ENCODE measurements at regions not wholly inside any gene's neighbourhood (a gene's known extent, or its start where the extent isn't known, plus 50 kb on each side); places are given as distances from the start of the nearest gene placed in this dataset.

DNA sequence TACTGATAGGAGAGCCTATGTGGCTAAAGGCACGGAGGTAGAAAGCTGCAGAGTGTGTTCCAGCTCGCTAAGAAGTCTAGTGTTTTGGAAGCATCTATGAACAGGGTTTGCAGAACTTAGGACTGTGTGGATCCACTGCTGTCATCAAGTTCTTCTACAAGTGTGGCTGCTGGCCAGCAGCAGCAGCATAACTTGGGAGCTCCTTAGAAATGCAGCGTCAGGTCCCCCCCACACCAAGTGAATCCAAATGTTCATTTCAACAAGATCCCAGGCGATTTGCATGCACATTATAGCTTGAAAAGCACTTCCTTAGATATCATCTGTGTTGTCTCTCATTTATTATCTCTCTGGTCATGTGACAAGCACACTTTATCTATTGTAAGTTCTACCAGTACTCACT lies 131.9 kb upstream of the SHISA6 start:
- no peak overlapping the region for H3K4me3 Mint-ChIP-seq
- no peak for DNase-seq (ENCODE audit: low read depth, low spot score)
- H3K27ac Mint-ChIP-seq (ENCODE audit: unreplicated experiment) = no peak overlapping the region
- H3K9me3 Mint-ChIP-seq = peaks cover 3% of the 10 kb centered on the region
- TF ChIP-seq, protein P1, sequence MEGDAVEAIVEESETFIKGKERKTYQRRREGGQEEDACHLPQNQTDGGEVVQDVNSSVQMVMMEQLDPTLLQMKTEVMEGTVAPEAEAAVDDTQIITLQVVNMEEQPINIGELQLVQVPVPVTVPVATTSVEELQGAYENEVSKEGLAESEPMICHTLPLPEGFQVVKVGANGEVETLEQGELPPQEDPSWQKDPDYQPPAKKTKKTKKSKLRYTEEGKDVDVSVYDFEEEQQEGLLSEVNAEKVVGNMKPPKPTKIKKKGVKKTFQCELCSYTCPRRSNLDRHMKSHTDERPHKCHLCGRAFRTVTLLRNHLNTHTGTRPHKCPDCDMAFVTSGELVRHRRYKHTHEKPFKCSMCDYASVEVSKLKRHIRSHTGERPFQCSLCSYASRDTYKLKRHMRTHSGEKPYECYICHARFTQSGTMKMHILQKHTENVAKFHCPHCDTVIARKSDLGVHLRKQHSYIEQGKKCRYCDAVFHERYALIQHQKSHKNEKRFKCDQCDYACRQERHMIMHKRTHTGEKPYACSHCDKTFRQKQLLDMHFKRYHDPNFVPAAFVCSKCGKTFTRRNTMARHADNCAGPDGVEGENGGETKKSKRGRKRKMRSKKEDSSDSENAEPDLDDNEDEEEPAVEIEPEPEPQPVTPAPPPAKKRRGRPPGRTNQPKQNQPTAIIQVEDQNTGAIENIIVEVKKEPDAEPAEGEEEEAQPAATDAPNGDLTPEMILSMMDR (conservative IDR thresholded peaks at IDR 0.05) = no peak
- peaks cover 23% of the 10 kb centered on the region for H3K27me3 Mint-ChIP-seq (ENCODE audit: low read depth)
- H3K36me3 Mint-ChIP-seq (ENCODE audit: low read depth) = no peaks in the 10 kb centered on the region
- H3K4me1 Mint-ChIP-seq = no peaks in the 10 kb centered on the region

DNA sequence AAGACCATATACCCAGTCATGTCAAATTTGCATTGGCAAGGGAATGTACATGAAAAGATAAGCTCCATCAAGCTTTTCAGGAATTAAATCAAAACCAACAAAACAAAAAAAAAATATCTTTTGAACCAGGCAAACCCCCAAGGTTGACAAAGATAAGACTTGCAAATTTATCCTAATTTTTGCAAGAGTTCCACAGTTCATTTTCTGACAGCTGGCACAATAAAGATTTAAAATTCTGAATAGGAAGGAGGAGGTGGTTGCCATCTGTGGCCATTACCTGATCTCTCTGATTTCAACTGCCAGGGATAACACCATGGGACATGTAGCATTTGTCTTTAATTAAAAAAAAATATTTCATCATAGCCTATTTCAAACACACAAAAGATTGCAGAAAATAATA lies 135.9 kb upstream of the SHISA6 start:
- H3K9me3 Mint-ChIP-seq = no peaks in the 10 kb centered on the region
- no peaks in the 10 kb centered on the region for H3K4me1 Mint-ChIP-seq
- H3K27me3 Mint-ChIP-seq (ENCODE audit: low read depth) = peaks cover 14% of the 10 kb centered on the region
- no peak for DNase-seq (ENCODE audit: low read depth, low spot score)
- H3K36me3 Mint-ChIP-seq (ENCODE audit: low read depth) = no peaks in the 10 kb centered on the region
- H3K27ac Mint-ChIP-seq (ENCODE audit: unreplicated experiment) = no peak overlapping the region
- H3K4me3 Mint-ChIP-seq = no peak overlapping the region
- TF ChIP-seq, protein P1 (conservative IDR thresholded peaks at IDR 0.05) = no peak

DNA sequence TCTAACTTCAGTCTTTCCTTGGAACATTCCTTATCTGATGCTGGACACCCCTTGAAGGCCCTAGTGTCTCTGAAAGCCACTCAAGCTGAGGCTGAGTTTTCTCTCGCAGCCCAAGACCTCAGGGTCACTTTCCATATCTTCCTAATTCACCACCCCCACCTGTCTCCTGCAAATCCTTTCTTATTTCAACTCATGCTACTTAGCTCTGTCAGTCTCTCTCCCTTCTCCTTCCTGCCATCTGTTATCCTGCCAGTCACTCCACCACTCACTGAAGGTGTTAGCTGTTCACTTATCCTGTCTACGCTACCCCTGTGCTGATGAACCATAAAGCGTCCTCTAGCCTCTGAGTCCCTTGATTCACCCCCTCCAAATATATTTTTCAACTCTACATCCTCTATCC lies 143.9 kb upstream of the SHISA6 start:
- TF ChIP-seq, protein P1 (conservative IDR thresholded peaks at IDR 0.05) = no peak
- Mint-ChIP-seq H3K27me3 (ENCODE audit: low read depth) (no peaks in the 10 kb centered on the region), H3K4me3 (no peak overlapping the region), H3K36me3 (ENCODE audit: low read depth) (no peaks in the 10 kb centered on the region), H3K4me1 (no peaks in the 10 kb centered on the region), H3K9me3 (no peaks in the 10 kb centered on the region), H3K27ac (ENCODE audit: unreplicated experiment) (no peak overlapping the region)
- no peak for DNase-seq (ENCODE audit: low read depth, low spot score)

DNA sequence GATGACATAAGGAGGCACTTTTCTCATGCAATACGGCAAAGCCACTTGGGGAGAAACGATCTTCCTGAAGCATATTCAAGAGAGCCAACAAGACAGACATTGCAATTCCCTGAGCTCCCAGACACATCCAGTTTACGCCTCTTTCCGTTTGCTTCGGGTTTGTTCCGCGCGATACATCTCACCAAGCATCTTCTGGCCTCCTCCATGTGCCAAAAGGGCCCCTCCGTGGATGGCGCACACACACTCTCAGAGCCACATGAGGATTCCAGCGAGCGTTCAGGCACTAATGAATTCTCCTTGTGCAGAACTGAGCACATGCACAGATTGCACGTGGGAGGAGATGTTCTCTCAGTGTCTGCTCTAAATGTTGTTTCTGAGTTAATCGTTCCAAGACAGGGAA lies 146.7 kb upstream of the SHISA6 start:
- DNase-seq (ENCODE audit: low read depth, low spot score) = no peak
- no peak overlapping the region for H3K27ac Mint-ChIP-seq (ENCODE audit: unreplicated experiment)
- no peaks in the 10 kb centered on the region for H3K4me1 Mint-ChIP-seq
- no peaks in the 10 kb centered on the region for H3K36me3 Mint-ChIP-seq (ENCODE audit: low read depth)
- TF ChIP-seq, protein P1 (conservative IDR thresholded peaks at IDR 0.05) = no peak
- no peaks in the 10 kb centered on the region for H3K9me3 Mint-ChIP-seq
- no peaks in the 10 kb centered on the region for H3K27me3 Mint-ChIP-seq (ENCODE audit: low read depth)
- H3K4me3 Mint-ChIP-seq = no peak overlapping the region

DNA sequence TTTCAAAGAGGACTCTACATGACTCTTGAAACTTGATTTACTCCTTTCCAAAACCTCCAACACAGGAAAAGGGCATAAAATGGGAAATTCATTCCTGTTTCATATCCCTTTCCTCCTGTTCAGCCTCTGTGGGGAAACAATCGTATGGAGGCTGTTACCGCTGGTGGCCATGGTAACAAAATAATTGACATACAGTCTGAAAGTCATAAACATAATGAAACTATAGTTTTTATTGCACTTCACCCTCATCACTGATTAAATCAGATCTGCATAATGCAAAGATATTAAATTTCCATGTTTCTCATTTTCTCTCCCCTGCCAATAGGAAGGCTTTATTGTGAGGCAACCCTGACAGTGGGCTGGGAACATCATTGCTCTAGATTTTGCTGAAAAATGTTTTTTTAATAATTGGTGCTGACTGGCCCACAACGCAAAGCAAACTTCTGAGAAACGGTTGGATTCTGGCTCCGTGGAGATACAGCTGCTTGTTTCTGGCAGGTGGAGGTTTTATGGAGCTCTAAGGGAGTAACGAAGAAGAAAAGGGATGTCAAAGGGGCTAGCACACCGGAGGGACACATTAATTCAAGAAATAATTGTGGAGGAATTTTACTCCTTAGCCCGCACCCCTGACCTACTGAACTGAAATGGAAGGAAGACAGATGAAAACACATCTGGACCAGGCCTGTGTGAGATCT lies 154.2 kb upstream of the SHISA6 start:
- TF ChIP-seq, protein P1 (conservative IDR thresholded peaks at IDR 0.05) = no peak
- no peak for DNase-seq (ENCODE audit: low read depth, low spot score)
- Mint-ChIP-seq H3K36me3 (ENCODE audit: low read depth) (no peaks in the 10 kb centered on the region), H3K27ac (ENCODE audit: unreplicated experiment) (no peak overlapping the region), H3K27me3 (ENCODE audit: low read depth) (peaks cover 16% of the 10 kb centered on the region), H3K9me3 (no peaks in the 10 kb centered on the region), H3K4me3 (no peak overlapping the region), H3K4me1 (no peaks in the 10 kb centered on the region)

Data from neural crest cell (in vitro differentiated cells).